HG02885 (cell line): ENCODE measurements at regions not wholly inside any gene's neighbourhood (a gene's known extent, or its start where the extent isn't known, plus 50 kb on each side); places are given as distances from the start of the nearest gene placed in this dataset.
"Not testable (repeated sequence)": the region's sequence is repeated elsewhere in the genome, so short reads cannot be mapped to it uniquely, and the experiment has no call there.

ENCODE experiments used
- ATAC-seq: cut with Tn5 transposase; IDR thresholded peaks from one replicate; pipeline ENCODE4 v1.9.1; 2021; ENCODE audit warnings: mild to moderate bottlenecking; ENCODE audit not compliant: unreplicated experiment, poor library complexity

- ATAC-seq, result peak; percentile 45
Observed at GRCh38 chr4:112076919-112077608, 68.2 kb upstream of the FAM241A start.

GRCh38 chr4:112077743-112078142, 67.5 kb upstream of the FAM241A start:
- ATAC-seq, result no peak

- no peak for ATAC-seq
Observed at GRCh38 chr4:112082954-112083586, 62.2 kb upstream of the FAM241A start.

- no peak for ATAC-seq
Observed at GRCh38 chr4:112083587-112084347, 61.5 kb upstream of the FAM241A start.

GRCh38 chr4:112085156-112086035, 59.9 kb upstream of the FAM241A start:
- ATAC-seq, result no peak

- ATAC-seq, result no peak
Observed at GRCh38 chr4:112086036-112086434, 59.2 kb upstream of the FAM241A start.

GRCh38 chr4:112086661-112087060, 58.6 kb upstream of the FAM241A start:
- not testable (repeated sequence) for ATAC-seq

- ATAC-seq, result not testable (repeated sequence)
Observed at GRCh38 chr4:112092330-112092729, 52.9 kb upstream of the FAM241A start.

GRCh38 chr4:112093636-112094202, 51.5 kb upstream of the FAM241A start:
- ATAC-seq, result peak; percentile 52

- no peak for ATAC-seq
Observed at GRCh38 chr4:112094330-112094729, 50.9 kb upstream of the FAM241A start.
